Upper lobe of left lung (tissue), 4 donors: ENCODE measurements at regions not wholly inside any gene's neighbourhood (a gene's known extent, or its start where the extent isn't known, plus 50 kb on each side); places are given as distances from the start of the nearest gene placed in this dataset.
"Not testable (repeated sequence)": the region's sequence is repeated elsewhere in the genome, so short reads cannot be mapped to it uniquely, and the experiment has no call there.

ENCODE experiments used
- CTCF ChIP-seq, 6 experiments: fragments of 450-650 bp in 4 of 6; fragments of 200-600 bp in 2 of 6; sonication (generic) in 2 of 6; IDR thresholded peaks; one replicate each; pipeline ENCODE4 v1.5.1; 2016 to 2019; ENCODE audit warnings: antibody characterized with exemption in 6 of 6
- POLR2A ChIP-seq, 4 donors: fragments of 450-650 bp; IDR thresholded peaks; one replicate each; pipeline ENCODE4 v1.5.1; 2016 to 2017; ENCODE audit warnings: antibody characterized with exemption in 4 of 4, mild to moderate bottlenecking in 2 of 4

GRCh38 chr2:100714396-100715010 is 105.4 kb upstream of the NPAS2 start:
- TF ChIP-seq CTCF, POLR2A (IDR thresholded peaks at IDR 0.05): not testable (repeated sequence)
